Colonic mucosa (tissue), 4 donors: ENCODE measurements at regions not wholly inside any gene's neighbourhood (a gene's known extent, or its start where the extent isn't known, plus 50 kb on each side); places are given as distances from the start of the nearest gene placed in this dataset.

ENCODE experiments used
- DNase-seq: peaks from one replicate; pipeline ENCODE4 v3.0.0-alpha.2; 2020
- H3K27ac ChIP-seq: fragments of 200-600 bp; one replicate; pipeline ENCODE4 v1.8.0; 2021
- H3K27me3 ChIP-seq: fragments of 200-600 bp; one replicate; pipeline ENCODE4 v1.8.0; 2021
- H3K36me3 ChIP-seq: fragments of 200-600 bp; one replicate; pipeline ENCODE4 v1.8.0; 2021
- H3K4me1 ChIP-seq: fragments of 200-600 bp; one replicate; pipeline ENCODE4 v1.8.0; 2021; ENCODE audit warnings: mild to moderate bottlenecking
- H3K4me3 ChIP-seq: fragments of 200-600 bp; one replicate; pipeline ENCODE4 v1.8.0; 2021
- H3K9ac ChIP-seq, 2 donors: one replicate each; pipeline ENCODE4 v1.7.0; 2013; ENCODE audit warnings: control low read depth in 2 of 2, low read depth in 2 of 2, low read length in 2 of 2
- H3K9me3 ChIP-seq: fragments of 200-600 bp; one replicate; pipeline ENCODE4 v1.8.0; 2021
- intact Hi-C: fragments of 100-400 bp; cut with DNase I; formaldehyde crosslinking; loops from one replicate; pipeline ENCODE4 v1.14.1; 2022
- TF ChIP-seq, protein P1 (sequence below): fragments of 200-600 bp; IDR thresholded peaks from one replicate; pipeline ENCODE4 v1.8.0; 2022; ENCODE audit warnings: antibody characterized with exemption, mild to moderate bottlenecking
- donor health status: healthy.
- donor health status: DM: no; HTN: no; CAD: no.
- donor health status: DM: no; HTN: no; CAD: no.

DNA sequence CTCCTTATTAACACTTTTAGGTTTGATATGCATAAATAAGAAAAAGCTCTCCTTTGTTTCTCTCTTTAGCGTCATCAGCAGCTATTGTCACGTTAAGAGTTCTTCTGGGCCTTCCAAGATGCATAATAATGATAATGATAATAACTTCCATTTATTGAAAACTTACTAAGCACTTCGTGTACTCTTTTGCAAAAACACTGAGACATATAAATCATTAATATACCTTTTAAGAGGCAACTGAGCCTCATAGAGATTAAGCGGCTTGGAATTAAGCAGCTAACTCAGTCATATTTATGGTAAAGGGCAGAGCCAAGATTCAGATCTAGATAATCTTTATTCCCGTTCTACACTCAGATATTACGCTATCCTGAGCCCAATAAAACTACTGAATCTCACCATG lies 1105.1 kb downstream of the OLFM4 start:
- H3K4me1 ChIP-seq, result no peaks in the 10 kb centered on the region
- intact Hi-C loops, result no loop called here
- no peak overlapping the region for H3K27ac ChIP-seq
- H3K27me3 ChIP-seq, result no peaks in the 10 kb centered on the region
- TF ChIP-seq, protein P1, sequence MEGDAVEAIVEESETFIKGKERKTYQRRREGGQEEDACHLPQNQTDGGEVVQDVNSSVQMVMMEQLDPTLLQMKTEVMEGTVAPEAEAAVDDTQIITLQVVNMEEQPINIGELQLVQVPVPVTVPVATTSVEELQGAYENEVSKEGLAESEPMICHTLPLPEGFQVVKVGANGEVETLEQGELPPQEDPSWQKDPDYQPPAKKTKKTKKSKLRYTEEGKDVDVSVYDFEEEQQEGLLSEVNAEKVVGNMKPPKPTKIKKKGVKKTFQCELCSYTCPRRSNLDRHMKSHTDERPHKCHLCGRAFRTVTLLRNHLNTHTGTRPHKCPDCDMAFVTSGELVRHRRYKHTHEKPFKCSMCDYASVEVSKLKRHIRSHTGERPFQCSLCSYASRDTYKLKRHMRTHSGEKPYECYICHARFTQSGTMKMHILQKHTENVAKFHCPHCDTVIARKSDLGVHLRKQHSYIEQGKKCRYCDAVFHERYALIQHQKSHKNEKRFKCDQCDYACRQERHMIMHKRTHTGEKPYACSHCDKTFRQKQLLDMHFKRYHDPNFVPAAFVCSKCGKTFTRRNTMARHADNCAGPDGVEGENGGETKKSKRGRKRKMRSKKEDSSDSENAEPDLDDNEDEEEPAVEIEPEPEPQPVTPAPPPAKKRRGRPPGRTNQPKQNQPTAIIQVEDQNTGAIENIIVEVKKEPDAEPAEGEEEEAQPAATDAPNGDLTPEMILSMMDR, result no peak
- no peaks in the 10 kb centered on the region for H3K9me3 ChIP-seq
- no peak overlapping the region for H3K9ac ChIP-seq
- no peak overlapping the region for H3K4me3 ChIP-seq
- no peaks in the 10 kb centered on the region for H3K36me3 ChIP-seq
- no peak for DNase-seq

DNA sequence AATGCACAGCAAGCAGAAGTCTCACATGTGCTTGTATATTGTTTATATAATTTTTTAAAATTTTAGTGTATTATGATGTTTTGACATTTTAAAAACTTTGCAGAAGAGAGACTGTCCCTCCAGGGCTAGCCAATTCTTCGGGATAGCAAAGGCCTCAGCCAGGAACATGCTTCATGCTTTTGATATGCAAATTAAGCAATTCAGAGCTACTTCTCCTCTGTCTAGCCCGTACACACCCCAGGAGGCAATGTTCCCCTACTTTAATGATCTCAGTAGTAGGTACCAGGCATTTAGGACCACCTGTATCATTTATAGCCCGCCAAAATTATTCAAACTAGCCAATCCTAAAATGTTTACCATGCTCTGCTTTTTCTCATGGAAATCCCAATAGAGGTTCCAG lies 1116.2 kb downstream of the OLFM4 start:
- H3K4me1 ChIP-seq, result no peaks in the 10 kb centered on the region
- H3K9ac ChIP-seq, result no peak overlapping the region
- no peak for DNase-seq
- TF ChIP-seq, protein P1, result no peak
- no peak overlapping the region for H3K27ac ChIP-seq
- no peak overlapping the region for H3K4me3 ChIP-seq
- H3K9me3 ChIP-seq, result no peaks in the 10 kb centered on the region
- intact Hi-C loops, result no loop called here
- H3K27me3 ChIP-seq, result no peaks in the 10 kb centered on the region
- no peaks in the 10 kb centered on the region for H3K36me3 ChIP-seq

DNA sequence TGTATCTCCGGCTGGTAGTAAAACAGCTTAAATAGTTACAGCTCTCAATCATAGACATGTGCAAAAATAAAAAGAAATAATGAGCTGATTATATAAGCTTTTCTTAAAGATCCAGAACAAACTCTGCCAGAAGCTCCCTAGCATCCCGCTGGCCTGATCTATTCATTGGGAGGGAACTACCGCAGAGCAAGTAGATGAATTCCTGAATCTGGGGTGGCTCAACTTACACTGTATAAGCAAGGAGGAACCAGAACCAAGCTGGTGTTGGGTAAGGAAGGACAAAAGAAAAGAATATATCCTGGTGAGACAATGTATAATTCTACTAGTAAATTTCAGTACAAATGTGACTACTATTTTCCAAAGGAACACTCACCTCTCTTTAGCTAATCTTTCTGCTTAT lies 1122.2 kb downstream of the OLFM4 start:
- Histone ChIP-seq H3K4me3 (no peak overlapping the region), H3K9me3 (no peaks in the 10 kb centered on the region), H3K27ac (no peak overlapping the region), H3K27me3 (no peaks in the 10 kb centered on the region), H3K36me3 (no peaks in the 10 kb centered on the region), H3K9ac (no peak overlapping the region), H3K4me1 (no peaks in the 10 kb centered on the region)
- intact Hi-C loops, result no loop called here
- TF ChIP-seq, protein P1, result no peak
- DNase-seq, result no peak

DNA sequence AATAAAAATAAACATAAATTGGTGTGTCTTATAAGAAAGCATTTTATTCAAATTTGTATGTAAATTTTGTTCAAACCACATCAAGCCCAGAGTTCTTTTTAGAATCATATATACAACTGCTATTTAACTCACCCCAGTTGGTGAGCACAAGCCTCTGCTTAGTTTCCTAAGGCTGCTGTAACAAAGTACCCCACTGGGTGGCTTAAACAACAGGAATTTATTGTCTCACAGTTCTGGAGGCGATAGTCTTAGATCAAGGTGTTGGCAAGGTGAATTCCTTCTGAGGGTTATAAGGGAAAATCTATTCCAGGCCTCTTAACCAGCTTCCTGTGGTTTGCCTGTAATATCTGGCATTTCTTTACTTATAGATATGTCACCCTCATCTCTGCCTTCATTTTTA lies 1133.5 kb downstream of the OLFM4 start:
- Histone ChIP-seq H3K36me3 (no peaks in the 10 kb centered on the region), H3K9ac (no peak overlapping the region), H3K9me3 (no peaks in the 10 kb centered on the region), H3K4me1 (no peaks in the 10 kb centered on the region), H3K27ac (no peak overlapping the region), H3K4me3 (no peak overlapping the region), H3K27me3 (no peaks in the 10 kb centered on the region)
- intact Hi-C loops, result no loop called here
- no peak for DNase-seq
- TF ChIP-seq, protein P1, result no peak

DNA sequence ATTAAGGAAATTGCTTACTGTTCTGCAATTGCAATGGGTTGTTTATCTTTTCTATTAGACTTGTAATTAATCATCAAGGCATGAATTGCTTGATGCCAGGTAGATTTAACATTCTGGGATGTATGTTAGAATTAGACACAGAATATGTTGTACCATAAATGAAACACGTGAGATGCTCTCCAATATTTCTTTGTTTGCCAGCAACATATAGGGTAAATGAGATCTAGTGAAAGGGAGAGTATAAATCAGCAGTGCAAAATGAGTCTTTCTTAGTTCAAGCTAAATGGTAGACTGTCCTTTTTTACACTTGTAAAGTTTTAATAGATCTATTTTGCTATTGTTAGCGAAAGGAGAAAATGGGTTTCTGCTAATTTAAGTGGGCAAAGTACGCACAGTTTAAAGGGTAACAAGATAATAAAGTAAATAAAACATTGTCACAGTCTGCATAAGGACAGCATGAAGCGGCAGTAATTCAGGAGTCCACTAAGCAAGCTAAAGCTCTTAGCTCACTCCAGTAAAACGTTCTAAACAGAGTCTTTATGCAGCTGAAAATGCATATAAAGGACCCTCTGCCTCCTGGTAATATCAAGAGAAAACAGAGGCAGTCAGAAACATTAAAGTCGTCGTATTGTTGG lies 1137.1 kb downstream of the OLFM4 start:
- DNase-seq, result no peak
- H3K4me3 ChIP-seq, result no peak overlapping the region
- TF ChIP-seq, protein P1, result no peak
- H3K27ac ChIP-seq, result no peak overlapping the region
- no peak overlapping the region for H3K9ac ChIP-seq
- no peaks in the 10 kb centered on the region for H3K4me1 ChIP-seq
- no peaks in the 10 kb centered on the region for H3K36me3 ChIP-seq
- intact Hi-C loops, result no loop called here
- H3K27me3 ChIP-seq, result no peaks in the 10 kb centered on the region
- H3K9me3 ChIP-seq, result no peaks in the 10 kb centered on the region
